Esophagus muscularis mucosa (tissue), 4 donors: ENCODE measurements at regions not wholly inside any gene's neighbourhood (a gene's known extent, or its start where the extent isn't known, plus 50 kb on each side); places are given as distances from the start of the nearest gene placed in this dataset.
"Not testable (repeated sequence)": the region's sequence is repeated elsewhere in the genome, so short reads cannot be mapped to it uniquely, and the experiment has no call there.

Experiments
- DNase-seq: peaks from one replicate; pipeline ENCODE4 v3.0.0-alpha.2; 2017; ENCODE audit errors: extremely low spot score
- H3K27ac ChIP-seq, 4 donors: fragments of 200-600 bp; sonication (generic); replicated peaks in 1 of 4; 1 replicate in 3 of 4; 2 replicates in 1 of 4; pipeline ENCODE4 v1.5.1; 2016 to 2019; ENCODE audit warnings: mild to moderate bottlenecking in 1 of 4
- H3K27me3 ChIP-seq, 4 donors: fragments of 200-600 bp; sonication (generic); one replicate each; pipeline versions ENCODE4 v1.5.1 to v1.6.0; 2016 to 2019
- H3K36me3 ChIP-seq, 4 donors: fragments of 200-600 bp; sonication (generic); one replicate each; pipeline ENCODE4 v1.5.1; 2016 to 2019
- H3K4me1 ChIP-seq, 4 donors: fragments of 200-600 bp; sonication (generic); one replicate each; pipeline ENCODE4 v1.5.1; 2016 to 2019
- H3K4me3 ChIP-seq, 4 donors: fragments of 200-600 bp; sonication (generic); 1 replicate in 2 of 4; 2 replicates in 2 of 4; pipeline ENCODE4 v1.5.1; 2016 to 2019; ENCODE audit warnings: mild to moderate bottlenecking in 4 of 4, moderate library complexity in 1 of 4
- H3K9me3 ChIP-seq, 4 donors: fragments of 200-600 bp; sonication (generic); 1 replicate in 3 of 4; 2 replicates in 1 of 4; pipeline ENCODE4 v1.5.1; 2016 to 2019
- CTCF ChIP-seq, 3 experiments: fragments of 200-600 bp in 2 of 3; fragments of 450-650 bp in 1 of 3; sonication (generic) in 2 of 3; IDR thresholded peaks; one replicate each; pipeline ENCODE4 v1.5.1; 2017 to 2019; ENCODE audit warnings: antibody characterized with exemption in 3 of 3, mild to moderate bottlenecking in 2 of 3, moderate library complexity in 1 of 3
- EP300 ChIP-seq: sonication (generic); formaldehyde crosslinking; IDR thresholded peaks from one replicate; pipeline ENCODE4 v1.6.1; 2017; ENCODE audit warnings: antibody characterized with exemption
- POLR2A ChIP-seq: fragments of 450-650 bp; IDR thresholded peaks from one replicate; pipeline ENCODE4 v1.6.1; 2017; ENCODE audit warnings: antibody characterized with exemption, moderate library complexity, mild to moderate bottlenecking, low read depth
- POLR2AphosphoS5 ChIP-seq, 2 donors: sonication (generic); formaldehyde crosslinking; IDR thresholded peaks; one replicate each; pipeline ENCODE4 v1.6.1; 2017; ENCODE audit warnings: antibody characterized with exemption in 2 of 2
- WGBS: methylation state at CpG from one replicate; pipeline ENCODE4 v1.1.5; 2018; 5-methylcytosine and 5-hydroxymethylcytosine counted together
- intact Hi-C: fragments of 100-400 bp; cut with DNase I; formaldehyde crosslinking; loops from one replicate; pipeline ENCODE4 v1.15.1; 2023

GRCh38 chr5:62767650-62768049, 189.0 kb downstream of the LRRC70 start:
- no peaks in the 10 kb centered on the region for H3K27me3 ChIP-seq
- intact Hi-C loops: no loop called here
- H3K27ac ChIP-seq: no peak overlapping the region
- no peaks in the 10 kb centered on the region for H3K36me3 ChIP-seq
- WGBS: 71% methylated on average over 1 of the region's 1 CpG
- no peaks in the 10 kb centered on the region for H3K9me3 ChIP-seq
- no peak for DNase-seq
- H3K4me1 ChIP-seq: no peaks in the 10 kb centered on the region
- TF ChIP-seq CTCF (IDR thresholded peaks at IDR 0.05) (no peak), EP300 (no peak), POLR2AphosphoS5 (IDR thresholded peaks at IDR 0.05) (no peak), POLR2A (no peak)
- H3K4me3 ChIP-seq: no peak overlapping the region

GRCh38 chr5:62767077-62767476, 188.5 kb downstream of the LRRC70 start:
- TF ChIP-seq POLR2AphosphoS5 (IDR thresholded peaks at IDR 0.05): no peak
- TF ChIP-seq CTCF (IDR thresholded peaks at IDR 0.05): no peak
- no peak for TF ChIP-seq POLR2A
- no peak for TF ChIP-seq EP300
- Histone ChIP-seq H3K9me3 (no peaks in the 10 kb centered on the region), H3K4me3 (no peak overlapping the region), H3K4me1 (no peaks in the 10 kb centered on the region), H3K27ac (no peak overlapping the region), H3K36me3 (no peaks in the 10 kb centered on the region), H3K27me3 (no peaks in the 10 kb centered on the region)
- no peak for DNase-seq
- WGBS: 93% methylated on average over 2 of the region's 2 CpGs
- intact Hi-C loops: no loop called here

- intact Hi-C loops: no loop called here
- no peak overlapping the region for H3K27ac ChIP-seq
- no peak for TF ChIP-seq POLR2A
- TF ChIP-seq POLR2AphosphoS5 (IDR thresholded peaks at IDR 0.05): no peak
- TF ChIP-seq EP300: no peak
- TF ChIP-seq CTCF (IDR thresholded peaks at IDR 0.05): no peak
- H3K4me1 ChIP-seq: no peaks in the 10 kb centered on the region
- DNase-seq: no peak
- no peak overlapping the region for H3K4me3 ChIP-seq
- H3K36me3 ChIP-seq: no peaks in the 10 kb centered on the region
- 75% methylated on average over 2 of the region's 2 CpGs for WGBS
- no peaks in the 10 kb centered on the region for H3K9me3 ChIP-seq
- no peaks in the 10 kb centered on the region for H3K27me3 ChIP-seq
Measured at GRCh38 chr5:62762503-62762902, 183.9 kb downstream of the LRRC70 start.

DNA sequence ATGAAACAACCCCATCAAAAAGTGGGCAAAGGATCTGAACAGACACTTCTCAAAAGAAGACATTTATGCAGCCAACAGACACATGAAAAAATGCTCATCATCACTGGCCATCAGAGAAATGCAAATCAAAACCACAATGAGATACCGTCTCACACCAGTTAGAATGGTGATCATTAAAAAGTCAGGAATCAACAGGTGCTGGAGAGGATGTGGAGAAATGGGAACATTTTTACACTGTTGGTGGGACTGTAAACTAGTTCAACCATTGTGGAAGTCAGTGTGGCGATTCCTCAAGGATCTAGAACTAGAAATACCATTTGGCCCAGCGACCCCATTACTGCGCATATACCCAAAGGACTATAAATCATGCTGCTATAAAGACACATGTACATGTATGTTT, 179.1 kb downstream of the LRRC70 start:
- DNase-seq, intact Hi-C loops, H3K36me3 ChIP-seq, H3K9me3 ChIP-seq, H3K4me1 ChIP-seq, H3K27ac ChIP-seq, H3K27me3 ChIP-seq, H3K4me3 ChIP-seq: not testable (repeated sequence)
- WGBS: 91% methylated on average over 4 of the region's 4 CpGs

GRCh38 chr5:62752998-62753367, 174.4 kb downstream of the LRRC70 start:
- H3K36me3 ChIP-seq, H3K4me1 ChIP-seq, H3K4me3 ChIP-seq, H3K27me3 ChIP-seq, H3K9me3 ChIP-seq, H3K27ac ChIP-seq, intact Hi-C loops, DNase-seq: not testable (repeated sequence)
- 67% methylated on average over 2 of the region's 4 CpGs for WGBS

GRCh38 chr5:62752056-62752997, 173.7 kb downstream of the LRRC70 start:
- H3K4me3 ChIP-seq, H3K27me3 ChIP-seq, H3K4me1 ChIP-seq, intact Hi-C loops, DNase-seq, H3K9me3 ChIP-seq, H3K27ac ChIP-seq, H3K36me3 ChIP-seq: not testable (repeated sequence)
- 87% methylated on average over 17 of the region's 17 CpGs for WGBS
